Fibroblast of gingiva (primary cell): ENCODE measurements at regions not wholly inside any gene's neighbourhood (a gene's known extent, or its start where the extent isn't known, plus 50 kb on each side); places are given as distances from the start of the nearest gene placed in this dataset.

Experiments used
- DNase-seq: peaks from one replicate; pipeline ENCODE4 v3.0.0-alpha.2; 2011; ENCODE audit warnings: low read depth

DNA sequence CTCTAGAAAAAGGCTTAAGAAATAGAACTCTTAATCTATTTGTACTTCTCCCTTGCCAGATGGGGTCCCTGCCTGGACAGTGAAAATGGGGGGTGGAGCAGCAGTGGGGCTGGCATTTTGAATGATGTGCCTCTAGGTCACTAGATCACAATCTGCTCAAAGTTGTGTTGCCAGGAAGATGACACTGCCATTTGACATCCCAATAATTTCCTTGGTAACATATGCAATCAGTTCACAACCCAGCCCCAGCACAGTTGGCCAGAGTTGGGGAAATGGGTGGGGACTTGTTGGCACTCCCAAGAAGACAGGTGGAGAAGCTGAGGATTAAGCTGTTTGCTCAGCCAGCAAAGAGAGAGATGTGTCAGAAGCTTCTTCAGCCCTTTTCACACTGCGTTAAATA lies 558.3 kb upstream of the KLHL29 start:
- no peak for DNase-seq

DNA sequence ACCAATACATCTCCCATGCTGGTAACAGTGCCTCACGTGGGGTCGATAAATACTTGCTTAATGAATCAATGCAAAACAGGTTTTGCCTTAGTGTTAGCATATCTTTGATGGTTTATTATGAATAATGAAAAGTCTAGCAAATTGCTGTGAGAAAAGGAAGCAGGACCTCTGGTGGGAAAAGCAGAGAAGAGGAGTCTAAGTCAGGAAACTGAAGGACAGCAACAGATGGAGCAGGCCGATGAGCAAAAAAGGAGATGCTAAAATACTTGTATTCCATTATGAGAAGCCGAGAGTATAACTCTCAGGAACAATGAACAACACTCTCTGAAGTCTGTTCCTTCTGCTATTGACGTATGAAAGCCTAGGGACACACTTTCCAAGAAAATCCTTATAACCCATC lies 555.2 kb upstream of the KLHL29 start:
- DNase-seq: no peak

DNA sequence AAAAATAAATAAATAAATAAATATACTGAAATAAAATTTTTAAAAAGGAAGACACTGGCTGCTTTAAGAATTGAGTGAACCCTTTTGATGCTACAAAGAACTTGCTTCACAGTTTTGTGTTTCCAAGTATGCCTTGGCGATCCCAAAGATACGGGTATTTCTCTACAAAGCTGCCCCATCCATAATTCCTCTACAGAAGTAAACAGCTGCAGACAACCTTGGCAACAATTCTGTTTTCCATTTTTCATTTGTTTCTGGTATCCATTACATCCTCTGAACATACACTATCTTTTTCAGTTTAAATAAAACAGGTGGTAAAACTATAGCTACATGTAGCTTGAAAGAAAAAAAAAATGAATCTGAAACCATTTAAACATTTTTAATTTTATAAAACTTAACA lies 552.8 kb upstream of the KLHL29 start:
- no peak for DNase-seq

DNA sequence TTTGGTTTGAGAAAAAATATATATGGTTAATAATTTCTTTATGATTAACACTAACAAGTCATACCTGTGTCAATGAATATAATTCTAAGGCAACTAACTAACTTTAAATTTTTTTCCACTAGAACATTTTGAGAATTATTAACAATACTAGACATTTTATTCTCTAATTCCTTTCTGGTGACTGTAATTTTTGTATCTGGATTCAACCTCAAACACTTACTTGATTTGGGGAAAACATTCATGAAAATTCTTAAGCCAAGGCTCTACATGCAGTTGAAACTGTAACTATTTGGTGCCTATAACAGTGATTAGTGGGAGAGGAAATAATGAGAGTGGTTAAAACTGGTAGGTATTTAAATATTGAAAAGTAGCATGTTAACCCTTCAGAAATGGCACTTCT lies 546.5 kb upstream of the KLHL29 start:
- DNase-seq: no peak

DNA sequence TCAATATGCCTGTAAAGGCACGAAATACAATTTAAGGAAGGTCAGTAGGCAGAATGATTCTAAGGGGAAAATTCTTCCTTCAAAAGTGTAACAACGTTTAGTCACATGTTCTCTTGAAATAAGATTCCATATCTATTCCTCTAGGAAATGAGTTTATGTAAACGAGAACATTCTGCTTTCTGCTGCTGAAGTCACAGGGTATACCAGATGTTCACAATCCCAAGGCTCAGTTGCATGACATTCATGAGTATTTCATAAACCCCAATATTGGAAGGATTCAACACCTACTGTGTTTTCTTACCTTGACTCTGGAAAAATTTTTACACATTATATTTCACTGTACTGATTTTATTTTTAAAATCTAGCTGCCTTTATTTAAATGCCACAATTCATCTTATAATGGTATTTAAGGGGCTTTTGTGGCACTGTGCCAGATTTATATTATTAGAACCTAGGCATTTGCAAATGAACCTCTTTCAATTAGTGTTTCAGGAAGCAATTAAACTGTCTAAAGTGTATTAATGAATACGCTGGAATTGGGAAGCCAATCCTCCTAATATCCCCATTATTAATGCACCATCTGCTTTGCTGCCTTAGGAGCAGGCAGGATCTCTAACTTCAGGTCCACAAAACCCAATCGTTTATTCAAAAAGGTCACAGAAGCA lies 542.6 kb upstream of the KLHL29 start:
- DNase-seq: no peak

DNA sequence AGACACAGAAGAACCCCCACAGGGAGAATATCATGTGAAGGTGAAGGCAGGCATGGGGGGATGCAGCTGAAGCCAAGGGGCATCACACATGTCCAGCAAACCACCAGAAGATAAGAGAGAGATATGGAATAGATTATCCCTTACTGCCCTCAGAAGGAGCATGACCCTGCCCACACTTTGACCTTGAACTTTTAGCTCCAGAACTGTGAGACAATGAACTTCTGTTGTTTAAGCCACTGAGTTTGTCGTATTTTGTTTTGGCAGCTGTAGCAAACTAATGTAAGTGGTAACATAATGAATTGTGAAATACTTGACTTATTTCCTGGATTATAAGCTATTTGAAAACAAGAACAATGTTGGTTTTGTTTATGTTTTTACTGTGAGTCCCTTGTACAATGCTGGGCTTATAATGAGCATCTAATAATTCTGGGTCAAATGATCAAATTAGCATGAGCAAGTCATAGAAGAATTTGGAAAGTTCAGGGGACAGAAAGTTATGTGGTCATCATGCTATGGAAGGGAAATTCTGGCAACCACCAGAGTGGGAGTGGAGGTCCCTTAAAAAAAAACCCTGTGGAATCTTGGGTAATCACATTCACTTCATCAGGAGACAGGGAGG lies 541.0 kb upstream of the KLHL29 start:
- no peak for DNase-seq

DNA sequence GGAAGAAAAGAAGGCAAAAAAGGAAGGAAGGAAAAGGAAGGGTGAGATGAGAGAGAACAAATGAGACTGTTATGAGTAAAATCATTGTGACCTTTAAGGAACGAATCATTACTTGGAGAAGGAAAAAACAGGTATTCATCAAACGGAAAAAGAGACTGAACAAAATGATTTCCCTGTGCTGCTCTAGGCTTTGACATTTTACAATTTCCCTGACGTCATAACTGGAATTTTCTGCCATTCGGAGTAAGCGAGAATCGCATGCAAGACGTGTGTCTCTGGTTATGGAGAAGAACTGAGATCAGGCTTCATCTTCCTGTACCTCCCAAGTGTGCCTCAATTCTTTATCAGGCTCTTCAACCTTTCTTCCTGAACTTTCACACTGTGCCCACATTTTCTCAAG lies 534.7 kb upstream of the KLHL29 start:
- no peak for DNase-seq

DNA sequence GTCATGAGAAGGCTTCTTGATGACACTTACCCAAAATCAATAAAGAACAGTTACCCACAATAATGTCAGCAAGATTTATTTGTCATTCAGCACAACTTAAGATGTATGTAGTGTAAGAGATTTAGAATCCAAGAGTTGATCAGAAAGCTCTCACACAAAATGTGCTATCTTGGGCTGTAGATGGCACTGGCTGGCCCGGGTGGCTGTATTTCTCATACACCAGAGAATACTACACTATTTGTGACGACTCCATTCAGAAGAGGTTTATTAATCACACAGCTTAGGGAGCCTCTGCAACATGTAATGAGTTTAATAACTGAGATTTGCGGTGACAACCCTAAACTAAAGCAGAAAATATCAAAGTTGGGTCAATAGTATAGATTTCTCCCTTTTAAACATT lies 530.4 kb upstream of the KLHL29 start:
- no peak for DNase-seq

DNA sequence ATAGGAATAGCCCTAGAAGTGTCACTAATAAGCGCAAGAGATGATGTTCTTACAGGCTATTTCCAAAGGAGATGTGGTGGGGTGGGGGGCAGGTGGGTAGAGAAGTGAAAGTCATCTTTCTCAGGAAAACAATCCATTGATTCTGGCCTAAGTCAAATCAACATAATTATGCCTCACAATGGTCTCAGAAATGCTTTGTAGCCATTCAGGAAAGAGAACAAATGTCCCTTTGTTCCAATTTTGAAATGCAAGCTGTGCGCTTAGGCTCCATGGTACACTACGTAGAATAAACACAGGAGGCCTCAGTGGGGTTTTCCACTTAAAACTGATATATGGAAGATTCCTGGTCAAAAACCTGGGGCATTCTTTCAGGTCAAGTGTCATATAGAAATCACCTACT lies 529.9 kb upstream of the KLHL29 start:
- no peak for DNase-seq

DNA sequence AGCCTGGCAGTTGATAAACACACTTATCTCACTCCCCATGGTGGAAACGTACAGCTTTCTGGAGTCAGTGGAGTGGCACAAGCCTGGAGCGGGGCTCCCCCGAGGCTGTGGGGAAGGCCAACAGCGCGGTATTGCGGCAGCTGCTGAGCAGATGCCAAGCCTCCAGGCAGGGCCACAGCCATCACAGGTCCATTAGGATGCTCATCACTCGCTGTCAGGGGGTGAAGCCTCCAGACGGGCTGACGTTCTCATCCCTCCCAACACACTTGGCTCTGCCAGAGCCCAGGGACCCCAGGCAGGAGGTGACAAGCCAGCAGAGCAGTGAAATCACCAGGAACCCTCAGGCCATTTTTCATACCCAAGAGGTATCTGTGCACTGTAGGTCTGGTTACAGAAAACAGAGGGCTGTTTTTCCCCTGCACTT lies 529.2 kb upstream of the KLHL29 start:
- DNase-seq: no peak

DNA sequence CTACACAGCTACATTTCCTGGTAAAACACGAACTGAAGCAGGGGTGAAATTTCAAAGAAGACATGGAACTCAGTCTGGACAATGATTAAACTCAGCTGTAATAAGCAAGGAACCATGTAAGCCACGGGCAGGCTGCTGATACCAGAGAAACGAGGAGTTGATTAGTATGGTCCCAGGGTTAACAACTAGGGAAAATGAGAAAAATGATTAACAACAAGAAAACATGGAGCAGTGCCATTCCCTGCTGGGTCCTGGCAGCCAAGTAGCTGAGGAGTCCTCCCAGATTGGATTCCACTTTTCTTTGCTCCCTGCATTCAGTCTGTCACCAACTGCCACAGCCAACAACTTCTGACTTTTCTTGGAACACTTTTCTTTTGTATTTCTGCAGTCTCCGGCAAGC lies 517.0 kb upstream of the KLHL29 start:
- no peak for DNase-seq

DNA sequence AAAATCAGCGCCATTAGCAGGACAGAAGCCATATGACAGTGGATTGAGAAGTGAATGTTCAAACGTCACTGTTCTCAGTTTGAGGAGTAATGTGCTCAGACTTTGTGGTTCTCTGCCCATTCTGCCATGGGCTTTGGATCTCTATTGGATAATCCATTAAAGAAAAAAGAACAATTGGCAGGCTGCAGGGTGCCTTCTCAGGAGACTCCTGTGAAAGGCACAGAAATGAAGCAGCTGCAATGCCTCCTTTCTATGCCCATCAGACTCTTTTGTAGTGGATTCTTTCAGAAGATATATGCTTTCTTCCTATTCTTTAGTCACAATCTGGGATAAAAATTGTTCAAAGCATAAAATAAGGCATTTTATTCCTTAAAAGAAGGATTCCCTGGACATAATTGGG lies 506.9 kb upstream of the KLHL29 start:
- no peak for DNase-seq

DNA sequence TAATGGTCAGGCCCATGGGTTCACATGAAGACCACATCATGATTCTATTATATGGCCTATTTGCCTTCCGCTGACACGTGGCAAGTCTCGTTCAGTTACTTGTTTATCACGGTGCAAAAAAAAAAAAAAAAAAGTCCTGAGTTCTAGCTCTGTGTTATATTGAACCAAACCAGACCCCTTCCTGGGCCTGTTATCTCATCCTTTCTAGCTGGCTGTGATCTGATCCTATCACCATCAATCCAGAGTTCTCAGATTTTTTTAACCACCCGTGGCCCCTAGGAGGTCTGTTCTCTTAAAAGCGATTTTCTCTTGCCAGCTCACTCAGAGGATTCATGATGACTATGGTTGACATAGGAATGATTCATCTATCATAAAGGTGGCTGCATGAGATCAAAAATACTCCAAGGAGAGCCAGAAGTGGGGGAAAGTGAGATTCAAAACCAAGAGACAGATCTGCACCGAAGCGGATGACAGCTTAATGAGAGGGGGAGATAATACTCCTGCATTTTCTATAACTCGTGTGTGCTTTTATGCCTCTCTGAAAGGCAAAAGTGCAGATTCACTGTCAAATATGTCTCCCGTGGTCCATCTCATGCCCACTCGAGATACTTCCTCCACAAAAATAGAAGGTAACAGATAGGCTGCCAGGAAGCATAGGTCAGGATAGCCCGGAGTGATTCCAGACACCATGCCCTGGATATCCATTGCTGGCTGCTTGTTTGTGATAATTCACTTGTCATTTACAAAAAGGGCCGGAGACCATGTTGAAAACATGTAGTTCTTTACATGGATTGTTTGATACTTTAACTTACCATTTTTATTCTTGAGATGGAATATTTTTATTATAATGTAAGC lies 505.7 kb upstream of the KLHL29 start:
- no peak for DNase-seq

DNA sequence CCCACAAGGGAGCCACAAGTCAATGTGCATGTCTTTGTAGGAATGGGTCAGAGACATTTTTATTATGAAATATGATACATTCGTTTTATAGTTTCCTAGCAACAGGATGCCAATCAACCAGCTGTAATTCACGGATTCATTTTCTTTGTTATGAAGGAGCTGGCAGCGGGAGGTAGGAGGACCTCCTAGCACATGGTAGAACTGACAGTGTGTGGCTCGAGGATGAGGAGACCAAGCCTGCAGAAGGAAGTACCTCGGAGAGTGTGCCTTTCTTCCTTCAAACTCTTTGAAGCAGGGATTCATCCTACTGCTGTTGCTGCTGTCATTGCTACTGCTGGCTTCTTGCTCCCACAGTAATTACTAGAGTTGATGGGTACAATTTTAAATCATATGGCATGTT lies 504.8 kb upstream of the KLHL29 start:
- no peak for DNase-seq

DNA sequence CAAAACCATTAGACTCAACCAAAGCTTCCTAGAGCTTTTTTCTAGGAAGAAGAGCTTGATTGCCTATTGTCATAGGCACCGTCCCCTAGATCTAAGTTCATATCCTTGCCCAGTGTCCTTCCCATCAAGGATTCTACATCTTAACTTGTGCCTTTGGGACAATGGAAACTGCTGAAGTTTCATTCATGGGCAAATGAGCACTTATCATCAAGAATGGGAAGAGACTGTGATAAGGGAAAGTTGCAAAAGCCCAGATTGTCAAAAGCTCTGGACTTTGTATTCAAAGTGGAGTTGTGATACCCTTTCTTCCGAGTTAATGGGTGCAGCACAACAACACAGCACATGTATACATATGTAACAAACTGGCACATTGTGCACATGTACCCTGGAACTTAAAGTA lies 503.0 kb upstream of the KLHL29 start:
- no peak for DNase-seq

DNA sequence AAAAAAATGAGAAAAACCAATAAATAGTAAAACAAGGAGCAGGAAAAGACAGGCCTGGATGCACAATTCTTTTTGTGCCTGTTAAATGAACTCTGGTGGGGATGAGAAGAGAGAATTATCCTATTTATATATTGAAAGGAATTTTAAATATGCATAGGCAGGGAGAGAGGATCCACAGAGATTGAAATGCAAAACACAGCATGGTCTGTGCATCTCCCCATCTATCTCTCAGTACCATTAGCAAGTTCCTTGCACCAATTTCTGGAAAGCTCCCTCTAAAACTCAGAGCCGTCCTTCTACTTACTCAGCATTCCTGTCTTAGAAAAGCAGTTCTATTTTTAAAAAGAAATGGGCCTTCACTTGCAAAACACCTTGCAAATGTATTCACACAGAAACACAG lies 502.3 kb upstream of the KLHL29 start:
- no peak for DNase-seq

DNA sequence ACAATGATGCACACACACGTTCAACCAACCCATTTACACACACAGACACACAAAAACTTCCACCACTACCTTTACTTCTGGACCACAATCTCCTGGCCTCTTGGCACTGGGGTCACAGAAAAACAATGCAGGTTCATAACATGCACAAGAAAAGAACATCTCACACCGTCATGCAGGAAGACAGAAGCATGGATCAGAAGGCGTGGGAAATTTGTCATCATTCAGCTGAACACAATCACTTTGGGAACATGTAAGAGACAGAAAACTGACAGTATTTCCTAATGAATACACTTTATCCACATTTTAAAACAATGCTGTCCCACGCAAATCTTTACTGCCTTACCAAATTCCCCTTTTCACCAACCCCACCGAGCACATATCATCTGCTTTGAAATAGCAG lies 501.9 kb upstream of the KLHL29 start:
- DNase-seq: no peak

DNA sequence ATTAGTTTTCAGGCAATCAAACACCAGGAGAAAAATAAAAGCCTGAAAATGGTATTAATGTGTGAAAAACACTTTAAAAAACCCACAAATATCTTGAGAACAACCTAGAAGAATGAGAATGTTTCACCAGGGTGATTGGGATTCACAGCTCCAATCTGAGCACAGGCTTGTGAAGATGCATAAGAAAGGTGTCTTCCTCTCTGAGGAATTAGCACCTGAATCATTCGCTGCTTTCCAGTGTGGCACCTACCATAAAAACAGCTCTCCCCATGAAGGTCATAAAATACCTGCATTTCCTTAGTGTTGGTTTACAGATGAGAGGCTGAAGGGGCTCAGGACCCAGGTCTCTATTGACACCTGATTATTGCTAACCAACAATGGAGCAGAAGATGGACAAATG lies 499.7 kb upstream of the KLHL29 start:
- no peak for DNase-seq

DNA sequence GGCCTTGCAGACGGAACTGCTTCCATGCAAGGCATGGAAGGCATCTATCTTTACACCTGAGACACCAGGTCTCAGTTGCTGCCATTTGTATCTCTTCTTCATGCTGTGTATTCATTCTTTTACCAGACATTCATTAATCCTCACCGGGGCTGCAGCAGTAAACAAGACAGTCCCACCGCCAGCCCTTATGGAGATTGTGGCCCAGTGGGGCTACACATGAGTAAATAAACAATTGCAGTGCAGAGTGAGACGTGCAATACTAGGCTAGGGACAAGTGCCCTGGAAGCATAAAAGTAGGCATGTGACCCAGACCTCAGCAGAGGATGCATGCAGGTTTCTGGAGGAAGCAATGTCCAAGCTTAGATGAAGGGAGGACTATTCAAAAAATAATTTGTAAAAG lies 497.6 kb upstream of the KLHL29 start:
- no peak for DNase-seq

DNA sequence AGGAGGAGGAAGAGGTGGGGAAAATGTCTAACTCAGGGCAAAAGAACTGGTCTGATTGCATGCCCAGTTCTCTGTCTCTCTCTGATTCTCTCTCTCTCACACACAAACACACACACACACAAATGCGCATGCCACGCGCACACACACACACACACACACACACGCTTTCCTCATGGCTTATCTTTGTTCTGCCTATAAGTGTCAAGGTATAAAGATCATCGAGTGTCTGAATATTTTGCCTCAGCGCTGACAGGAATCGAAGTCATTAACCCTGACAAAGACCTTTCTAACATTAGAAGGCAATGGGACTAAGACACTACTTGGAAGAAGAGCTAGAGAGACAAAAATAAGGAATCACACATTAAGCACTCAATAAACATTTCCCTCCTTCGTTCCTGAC lies 497.1 kb upstream of the KLHL29 start:
- no peak for DNase-seq

DNA sequence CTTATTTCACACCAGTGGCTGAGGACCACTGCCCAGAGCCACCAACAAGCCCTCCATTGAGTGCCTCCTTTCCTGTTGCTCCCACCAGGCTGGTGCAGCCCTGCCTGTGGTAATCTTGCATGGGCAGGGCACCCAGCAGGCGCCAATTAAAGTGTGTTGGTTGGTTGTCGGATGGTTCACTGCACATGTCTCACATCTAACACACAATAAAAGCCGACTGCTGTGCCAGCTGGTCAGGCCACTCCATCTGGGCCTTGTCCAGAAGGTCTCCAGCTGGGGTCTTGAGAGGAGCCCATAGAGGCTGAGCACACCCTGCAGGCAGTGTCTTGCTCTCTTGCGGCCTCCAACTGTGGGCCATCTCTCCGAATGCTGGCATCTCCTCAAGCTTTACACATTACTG lies 494.8 kb upstream of the KLHL29 start:
- DNase-seq: no peak

DNA sequence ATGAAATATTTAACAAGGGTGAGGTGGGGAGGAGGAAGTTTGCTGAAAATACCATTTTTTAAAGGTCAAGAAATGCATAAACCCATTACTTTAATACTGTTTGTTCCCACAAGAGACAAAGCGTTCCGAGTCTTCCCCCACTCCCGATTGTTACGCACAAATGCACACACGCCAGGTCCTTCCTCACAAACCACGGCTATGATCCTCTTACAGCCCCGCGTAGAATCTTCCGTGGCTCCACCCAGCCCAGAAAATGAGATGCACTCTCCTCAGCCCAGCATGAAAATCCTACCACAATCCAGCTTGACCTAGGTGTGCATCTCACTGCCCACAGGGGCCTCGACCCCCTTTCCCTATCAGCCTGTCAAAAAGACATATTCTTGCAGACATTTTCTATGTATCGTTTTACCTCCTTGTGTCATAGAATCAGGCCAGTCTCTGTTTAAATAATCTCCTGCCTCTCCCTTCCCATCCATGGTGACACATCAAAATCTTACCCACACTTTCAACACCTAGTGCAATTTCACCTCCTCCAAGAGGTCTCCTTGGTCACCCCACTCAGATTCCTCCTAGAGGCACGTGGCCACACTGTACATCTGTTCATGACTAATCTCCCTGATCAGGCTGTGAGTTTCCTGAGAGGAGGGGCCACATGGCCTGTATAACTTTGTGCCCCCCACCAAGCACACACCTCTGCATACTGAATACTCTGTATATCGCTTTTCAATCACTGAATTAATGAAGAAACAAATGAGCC lies 491.0 kb upstream of the KLHL29 start:
- DNase-seq: no peak

DNA sequence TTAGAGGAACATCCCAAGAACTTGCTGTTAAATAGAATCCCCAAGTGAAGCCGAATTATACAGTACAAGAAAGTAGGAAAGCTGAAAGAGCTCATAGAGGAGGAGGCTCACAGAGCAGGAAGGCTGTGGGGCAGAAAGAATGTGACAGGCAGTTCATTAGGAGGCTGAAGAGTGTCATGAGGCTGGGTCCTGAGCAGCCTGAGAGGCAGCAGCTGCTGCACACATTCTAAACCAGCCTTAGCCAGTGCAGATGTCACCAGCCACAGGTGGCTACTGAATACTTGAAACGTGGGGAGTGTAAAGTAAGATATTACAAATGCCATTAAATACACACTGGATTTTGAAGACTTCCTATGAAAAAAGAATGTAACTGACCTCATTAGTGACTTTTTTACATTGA lies 490.2 kb upstream of the KLHL29 start:
- DNase-seq: no peak
